ENCODE measurements at regions not wholly inside any gene's neighbourhood (a gene's known extent, or its start where the extent isn't known, plus 50 kb on each side); places are given as distances from the start of the nearest gene placed in this dataset.

DNA sequence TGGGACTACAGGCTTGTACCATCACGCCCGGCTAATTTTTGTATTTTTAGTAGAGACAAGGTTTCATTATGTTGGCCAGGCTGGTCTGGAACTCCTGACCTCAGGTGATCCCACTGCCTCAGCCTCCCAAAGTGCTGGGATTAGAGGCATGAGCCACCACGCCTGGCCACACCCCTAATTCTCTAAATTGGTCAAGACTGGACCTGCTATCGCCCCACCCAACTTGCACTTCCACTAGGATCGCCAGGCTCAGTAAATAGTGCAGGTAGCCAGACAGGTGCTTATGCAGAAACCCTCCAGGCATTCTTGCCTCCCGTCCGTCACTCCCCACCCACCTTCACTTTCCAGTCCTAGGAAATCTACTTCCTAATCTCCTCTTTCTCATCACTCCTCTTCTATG lies 481.4 kb upstream of the EEF2KMT start:
- H3K36me3 ChIP-seq (ENCODE audit: control insufficient read depth in 2 of 2, insufficient read depth in 2 of 2, low read length in 1 of 2) = no peaks in the 10 kb centered on the region
- H3K9me3 ChIP-seq (ENCODE audit: control insufficient read depth in 2 of 2, insufficient read depth in 1 of 2, low read depth in 1 of 2, low read length in 1 of 2) = no peaks in the 10 kb centered on the region
- WGBS, 2 donors = 49 to 55% methylated on average over 7 of the region's 7 CpGs
- no peak overlapping the region for H3K27ac ChIP-seq (ENCODE audit: low read depth in 2 of 2, low read length in 1 of 2)
- H3K4me3 ChIP-seq (ENCODE audit: low read depth in 1 of 2, low read length in 2 of 2) = no peak overlapping the region
- H3K4me1 ChIP-seq (ENCODE audit: control insufficient read depth in 2 of 2, insufficient read depth in 2 of 2, low read length in 1 of 2) = no peaks in the 10 kb centered on the region
- H3K27me3 ChIP-seq (ENCODE audit: control insufficient read depth in 1 of 2, insufficient read depth in 2 of 2, low read length in 2 of 2) = no peaks in the 10 kb centered on the region

DNA sequence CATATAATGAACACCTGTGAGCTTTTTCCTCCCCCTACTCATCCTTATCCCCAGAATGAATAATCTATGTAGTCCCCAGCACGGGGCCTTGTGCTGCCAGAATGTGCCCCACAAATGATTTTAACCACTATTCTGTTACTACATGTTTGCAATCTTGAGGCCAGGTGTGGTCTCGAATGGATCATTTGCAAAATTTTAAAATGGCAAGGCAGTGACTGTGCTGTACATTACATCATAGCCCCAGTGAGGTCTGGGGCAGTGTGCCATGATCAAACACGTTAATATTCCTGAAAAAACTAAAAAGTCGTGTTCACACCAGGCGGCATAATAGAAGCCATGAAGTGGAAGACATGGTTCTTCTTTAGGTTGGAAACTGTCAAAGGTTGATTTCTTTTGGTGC lies 479.9 kb upstream of the EEF2KMT start:
- Histone ChIP-seq H3K4me3 (ENCODE audit: low read depth in 1 of 2, low read length in 2 of 2) (no peak overlapping the region), H3K9me3 (ENCODE audit: control insufficient read depth in 2 of 2, insufficient read depth in 1 of 2, low read depth in 1 of 2, low read length in 1 of 2) (no peaks in the 10 kb centered on the region), H3K27me3 (ENCODE audit: control insufficient read depth in 1 of 2, insufficient read depth in 2 of 2, low read length in 2 of 2) (no peaks in the 10 kb centered on the region), H3K27ac (ENCODE audit: low read depth in 2 of 2, low read length in 1 of 2) (no peak overlapping the region), H3K4me1 (ENCODE audit: control insufficient read depth in 2 of 2, insufficient read depth in 2 of 2, low read length in 1 of 2) (no peaks in the 10 kb centered on the region), H3K36me3 (ENCODE audit: control insufficient read depth in 2 of 2, insufficient read depth in 2 of 2, low read length in 1 of 2) (no peaks in the 10 kb centered on the region)
- 64% methylated on average over 5 of the region's 5 CpGs for WGBS, 2 donors

DNA sequence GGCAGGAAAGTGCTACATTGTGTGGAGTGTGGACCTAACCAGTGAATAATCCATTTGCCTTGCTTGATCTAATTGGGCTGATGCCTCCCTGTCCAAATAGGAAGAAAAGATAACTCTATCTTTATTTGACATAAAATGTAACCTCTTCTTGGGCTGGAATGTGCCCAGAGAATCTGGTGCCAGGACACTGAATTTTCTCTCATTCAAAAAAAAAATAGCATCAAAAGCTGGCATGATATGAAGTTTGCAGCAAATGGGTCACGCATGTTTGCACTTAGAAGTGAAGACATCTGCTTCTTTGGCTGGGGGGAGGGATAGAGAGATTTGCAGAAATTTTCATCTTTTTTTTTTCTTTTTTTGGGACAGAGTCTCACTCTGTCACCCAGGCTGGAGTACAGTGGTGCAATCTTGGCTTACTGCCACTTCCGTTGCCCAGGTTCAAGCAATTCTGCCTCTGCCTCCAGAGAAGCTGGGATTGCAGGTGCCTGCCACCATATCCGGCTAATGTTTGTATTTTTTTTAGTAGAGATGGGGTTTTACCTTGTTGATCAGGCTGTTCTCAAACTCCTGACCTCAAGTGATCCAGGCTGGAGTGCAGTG lies 478.2 kb upstream of the EEF2KMT start:
- Histone ChIP-seq H3K4me1 (ENCODE audit: control insufficient read depth in 2 of 2, insufficient read depth in 2 of 2, low read length in 1 of 2) (no peaks in the 10 kb centered on the region), H3K9me3 (ENCODE audit: control insufficient read depth in 2 of 2, insufficient read depth in 1 of 2, low read depth in 1 of 2, low read length in 1 of 2) (no peaks in the 10 kb centered on the region), H3K36me3 (ENCODE audit: control insufficient read depth in 2 of 2, insufficient read depth in 2 of 2, low read length in 1 of 2) (no peaks in the 10 kb centered on the region), H3K27me3 (ENCODE audit: control insufficient read depth in 1 of 2, insufficient read depth in 2 of 2, low read length in 2 of 2) (no peaks in the 10 kb centered on the region), H3K4me3 (ENCODE audit: low read depth in 1 of 2, low read length in 2 of 2) (no peak overlapping the region), H3K27ac (ENCODE audit: low read depth in 2 of 2, low read length in 1 of 2) (no peak overlapping the region)
- WGBS, 2 donors = 56 to 70% methylated on average over 3 of the region's 3 CpGs

DNA sequence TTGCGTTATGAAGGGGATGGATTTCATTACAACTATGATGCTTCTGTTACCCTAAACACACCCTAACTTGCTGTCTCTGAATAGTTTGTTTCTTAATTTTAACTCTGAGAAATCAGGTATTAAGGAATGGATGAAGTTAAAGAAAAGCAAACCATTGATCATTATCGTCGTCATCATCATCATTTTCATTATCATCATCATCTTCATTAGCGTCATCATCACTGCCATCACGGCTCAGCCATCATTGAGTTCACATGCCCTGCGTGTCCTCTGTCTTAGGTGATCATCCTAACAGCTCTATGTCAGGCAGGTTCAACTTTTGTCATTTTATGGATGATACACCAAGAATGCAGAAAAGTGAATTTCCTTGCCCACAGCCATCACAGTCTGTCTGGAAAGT lies 477.5 kb upstream of the EEF2KMT start:
- Histone ChIP-seq H3K36me3 (ENCODE audit: control insufficient read depth in 2 of 2, insufficient read depth in 2 of 2, low read length in 1 of 2) (no peaks in the 10 kb centered on the region), H3K4me3 (ENCODE audit: low read depth in 1 of 2, low read length in 2 of 2) (no peak overlapping the region), H3K4me1 (ENCODE audit: control insufficient read depth in 2 of 2, insufficient read depth in 2 of 2, low read length in 1 of 2) (no peaks in the 10 kb centered on the region), H3K9me3 (ENCODE audit: control insufficient read depth in 2 of 2, insufficient read depth in 1 of 2, low read depth in 1 of 2, low read length in 1 of 2) (no peaks in the 10 kb centered on the region), H3K27me3 (ENCODE audit: control insufficient read depth in 1 of 2, insufficient read depth in 2 of 2, low read length in 2 of 2) (no peaks in the 10 kb centered on the region), H3K27ac (ENCODE audit: low read depth in 2 of 2, low read length in 1 of 2) (no peak overlapping the region)
- WGBS, 2 donors = 91 to 94% methylated on average over 6 of the region's 6 CpGs

DNA sequence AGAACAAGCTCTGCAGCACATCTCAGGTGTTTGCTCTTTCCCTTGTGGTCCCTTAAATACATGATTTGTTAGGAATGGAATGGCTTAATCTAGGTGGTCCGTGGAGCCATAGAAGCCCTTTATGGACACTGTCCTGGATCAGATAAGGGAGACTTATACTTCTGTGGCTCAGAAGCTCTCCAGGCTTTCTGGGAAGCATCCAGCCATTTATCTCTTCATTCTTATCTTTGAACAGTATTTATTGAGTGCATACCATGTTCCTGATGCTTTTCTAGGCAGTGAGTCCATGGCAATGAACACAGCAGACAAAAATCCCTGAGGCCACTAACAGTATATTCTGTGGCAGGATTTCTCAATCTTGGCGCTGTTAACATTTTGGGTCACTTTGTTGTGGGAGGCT lies 474.5 kb upstream of the EEF2KMT start:
- Histone ChIP-seq H3K27me3 (ENCODE audit: control insufficient read depth in 1 of 2, insufficient read depth in 2 of 2, low read length in 2 of 2) (no peaks in the 10 kb centered on the region), H3K27ac (ENCODE audit: low read depth in 2 of 2, low read length in 1 of 2) (no peak overlapping the region), H3K4me1 (ENCODE audit: control insufficient read depth in 2 of 2, insufficient read depth in 2 of 2, low read length in 1 of 2) (no peaks in the 10 kb centered on the region), H3K9me3 (ENCODE audit: control insufficient read depth in 2 of 2, insufficient read depth in 1 of 2, low read depth in 1 of 2, low read length in 1 of 2) (no peaks in the 10 kb centered on the region), H3K36me3 (ENCODE audit: control insufficient read depth in 2 of 2, insufficient read depth in 2 of 2, low read length in 1 of 2) (no peaks in the 10 kb centered on the region), H3K4me3 (ENCODE audit: low read depth in 1 of 2, low read length in 2 of 2) (no peak overlapping the region)
- WGBS, 2 donors = 79 to 80% methylated on average over 2 of the region's 2 CpGs

DNA sequence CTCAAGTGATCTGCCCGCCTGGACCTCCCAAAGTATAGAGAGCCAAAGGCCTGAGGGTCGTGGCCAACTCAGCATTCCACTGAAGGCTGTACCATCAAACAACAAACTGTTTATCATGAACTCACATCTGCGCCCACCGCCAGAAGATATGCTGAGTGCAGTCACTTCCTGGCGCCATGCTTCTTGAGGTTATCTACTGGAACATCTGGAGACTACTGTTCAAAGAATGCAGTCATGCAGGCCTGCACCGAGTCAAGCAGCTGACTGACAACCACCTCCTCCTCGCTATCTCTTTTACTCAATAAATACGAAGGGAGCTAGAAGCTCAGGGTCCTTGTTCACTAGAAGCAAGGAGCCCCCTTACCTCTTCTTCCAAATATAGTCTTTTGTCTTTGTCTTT lies 473.9 kb upstream of the EEF2KMT start:
- no peaks in the 10 kb centered on the region for H3K9me3 ChIP-seq (ENCODE audit: control insufficient read depth in 2 of 2, insufficient read depth in 1 of 2, low read depth in 1 of 2, low read length in 1 of 2)
- no peaks in the 10 kb centered on the region for H3K27me3 ChIP-seq (ENCODE audit: control insufficient read depth in 1 of 2, insufficient read depth in 2 of 2, low read length in 2 of 2)
- H3K4me3 ChIP-seq (ENCODE audit: low read depth in 1 of 2, low read length in 2 of 2) = no peak overlapping the region
- WGBS, 2 donors = 72 to 86% methylated on average over 8 of the region's 8 CpGs
- H3K4me1 ChIP-seq (ENCODE audit: control insufficient read depth in 2 of 2, insufficient read depth in 2 of 2, low read length in 1 of 2) = no peaks in the 10 kb centered on the region
- no peaks in the 10 kb centered on the region for H3K36me3 ChIP-seq (ENCODE audit: control insufficient read depth in 2 of 2, insufficient read depth in 2 of 2, low read length in 1 of 2)
- H3K27ac ChIP-seq (ENCODE audit: low read depth in 2 of 2, low read length in 1 of 2) = no peak overlapping the region

DNA sequence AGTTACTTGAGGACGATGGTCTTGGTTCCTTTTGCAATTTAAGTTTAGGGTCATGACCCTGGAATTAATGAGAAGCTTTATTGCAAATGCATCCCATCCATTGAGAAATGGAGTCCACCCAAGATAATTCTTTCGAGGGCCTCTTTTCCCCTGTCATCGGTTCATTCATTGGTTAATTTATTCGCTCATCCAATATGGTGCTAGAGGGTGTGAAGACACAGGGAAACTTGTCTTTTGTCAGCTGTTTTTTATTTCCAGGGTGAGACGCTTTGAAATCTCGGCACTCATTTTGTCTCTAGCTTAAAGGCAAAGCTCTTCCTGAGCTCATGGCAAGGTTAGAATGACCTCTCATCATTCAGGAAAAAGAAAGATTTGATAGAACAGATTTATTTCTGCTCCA lies 464.2 kb upstream of the EEF2KMT start:
- no peaks in the 10 kb centered on the region for H3K36me3 ChIP-seq (ENCODE audit: control insufficient read depth in 2 of 2, insufficient read depth in 2 of 2, low read length in 1 of 2)
- H3K27ac ChIP-seq (ENCODE audit: low read depth in 2 of 2, low read length in 1 of 2) = no peak overlapping the region
- H3K27me3 ChIP-seq (ENCODE audit: control insufficient read depth in 1 of 2, insufficient read depth in 2 of 2, low read length in 2 of 2) = no peaks in the 10 kb centered on the region
- H3K4me1 ChIP-seq (ENCODE audit: control insufficient read depth in 2 of 2, insufficient read depth in 2 of 2, low read length in 1 of 2) = no peaks in the 10 kb centered on the region
- H3K4me3 ChIP-seq (ENCODE audit: low read depth in 1 of 2, low read length in 2 of 2) = no peak overlapping the region
- peaks cover 0 to 2% of the 10 kb centered on the region in 2 donors for H3K9me3 ChIP-seq (ENCODE audit: control insufficient read depth in 2 of 2, insufficient read depth in 1 of 2, low read depth in 1 of 2, low read length in 1 of 2)
- 81 to 84% methylated on average over 6 of the region's 6 CpGs for WGBS, 2 donors

DNA sequence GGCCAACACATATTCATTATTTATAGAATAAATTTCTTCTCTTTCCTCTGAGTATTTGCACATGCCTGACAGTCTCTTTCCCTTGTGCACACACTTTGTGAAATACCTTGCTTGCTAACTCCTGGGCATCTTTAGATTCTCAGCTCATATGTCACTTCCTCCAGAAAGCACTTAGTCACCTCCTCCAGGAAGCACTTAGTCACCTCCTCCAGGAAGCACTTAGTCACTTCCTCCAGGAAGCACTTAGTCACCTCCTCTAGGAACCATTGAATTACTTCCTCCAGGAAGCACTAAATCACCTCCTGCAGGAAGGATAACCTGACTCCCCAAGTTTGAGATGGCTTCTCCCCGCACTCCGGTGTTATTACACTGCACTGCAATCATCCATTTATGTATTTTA lies 462.5 kb upstream of the EEF2KMT start:
- Histone ChIP-seq H3K9me3 (ENCODE audit: control insufficient read depth in 2 of 2, insufficient read depth in 1 of 2, low read depth in 1 of 2, low read length in 1 of 2) (peaks cover 0 to 2% of the 10 kb centered on the region in 2 donors), H3K27ac (ENCODE audit: low read depth in 2 of 2, low read length in 1 of 2) (no peak overlapping the region), H3K4me1 (ENCODE audit: control insufficient read depth in 2 of 2, insufficient read depth in 2 of 2, low read length in 1 of 2) (no peaks in the 10 kb centered on the region), H3K27me3 (ENCODE audit: control insufficient read depth in 1 of 2, insufficient read depth in 2 of 2, low read length in 2 of 2) (no peaks in the 10 kb centered on the region), H3K4me3 (ENCODE audit: low read depth in 1 of 2, low read length in 2 of 2) (no peak overlapping the region), H3K36me3 (ENCODE audit: control insufficient read depth in 2 of 2, insufficient read depth in 2 of 2, low read length in 1 of 2) (no peaks in the 10 kb centered on the region)
- 77 to 84% methylated on average over 2 of the region's 2 CpGs for WGBS, 2 donors

DNA sequence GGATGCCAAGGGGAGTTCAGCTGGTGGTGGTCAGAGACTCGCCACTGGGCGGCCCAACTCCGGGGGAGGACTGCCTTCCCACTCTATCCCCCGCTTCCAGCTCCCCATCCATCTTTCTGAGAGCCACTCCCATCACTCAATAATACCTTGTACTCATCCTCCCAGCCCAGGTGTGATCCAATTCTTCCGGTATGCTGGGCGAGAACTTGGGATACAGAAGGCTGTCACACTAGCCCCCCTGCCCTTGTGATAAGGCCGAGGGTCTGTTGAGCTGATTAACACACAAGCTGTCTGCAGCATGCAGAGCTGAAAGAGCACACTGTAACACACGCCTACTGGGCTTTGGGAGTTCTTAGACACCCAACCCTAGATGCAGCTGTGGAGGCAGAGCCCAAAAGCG lies 460.4 kb upstream of the EEF2KMT start:
- Histone ChIP-seq H3K27me3 (ENCODE audit: control insufficient read depth in 1 of 2, insufficient read depth in 2 of 2, low read length in 2 of 2) (no peaks in the 10 kb centered on the region), H3K27ac (ENCODE audit: low read depth in 2 of 2, low read length in 1 of 2) (no peak overlapping the region), H3K4me1 (ENCODE audit: control insufficient read depth in 2 of 2, insufficient read depth in 2 of 2, low read length in 1 of 2) (no peaks in the 10 kb centered on the region), H3K9me3 (ENCODE audit: control insufficient read depth in 2 of 2, insufficient read depth in 1 of 2, low read depth in 1 of 2, low read length in 1 of 2) (peaks cover 0 to 2% of the 10 kb centered on the region in 2 donors), H3K36me3 (ENCODE audit: control insufficient read depth in 2 of 2, insufficient read depth in 2 of 2, low read length in 1 of 2) (no peaks in the 10 kb centered on the region), H3K4me3 (ENCODE audit: low read depth in 1 of 2, low read length in 2 of 2) (no peak overlapping the region)
- WGBS, 2 donors = 74 to 77% methylated on average over 9 of the region's 9 CpGs

DNA sequence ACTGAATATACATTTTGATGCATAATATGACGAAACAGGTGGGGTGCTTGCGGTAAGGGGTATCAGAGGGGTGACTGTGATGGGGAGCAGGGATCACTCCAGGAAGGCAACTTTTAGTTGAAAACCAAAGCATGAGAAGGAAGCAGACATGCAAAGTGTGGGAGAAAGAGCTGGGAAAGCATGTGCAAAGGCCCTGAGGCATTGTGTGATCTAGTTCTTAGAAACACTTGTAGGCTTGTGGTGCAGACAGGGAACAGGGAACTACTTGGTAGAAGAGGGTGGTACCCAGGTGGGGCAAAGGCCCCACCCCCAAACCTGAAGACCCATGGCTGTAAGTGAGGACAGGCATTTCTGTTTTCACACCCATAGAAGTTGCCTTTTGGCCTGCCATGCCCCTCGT lies 459.9 kb upstream of the EEF2KMT start:
- Histone ChIP-seq H3K36me3 (ENCODE audit: control insufficient read depth in 2 of 2, insufficient read depth in 2 of 2, low read length in 1 of 2) (no peaks in the 10 kb centered on the region), H3K9me3 (ENCODE audit: control insufficient read depth in 2 of 2, insufficient read depth in 1 of 2, low read depth in 1 of 2, low read length in 1 of 2) (peaks cover 0 to 4% of the 10 kb centered on the region in 2 donors), H3K4me3 (ENCODE audit: low read depth in 1 of 2, low read length in 2 of 2) (no peak overlapping the region), H3K27ac (ENCODE audit: low read depth in 2 of 2, low read length in 1 of 2) (no peak overlapping the region), H3K27me3 (ENCODE audit: control insufficient read depth in 1 of 2, insufficient read depth in 2 of 2, low read length in 2 of 2) (no peaks in the 10 kb centered on the region), H3K4me1 (ENCODE audit: control insufficient read depth in 2 of 2, insufficient read depth in 2 of 2, low read length in 1 of 2) (no peaks in the 10 kb centered on the region)
- 84 to 93% methylated on average over 3 of the region's 3 CpGs for WGBS, 2 donors

All from esophagus (tissue), 2 donors.